AG04450 (cell line): ENCODE measurements at regions not wholly inside any gene's neighbourhood (a gene's known extent, or its start where the extent isn't known, plus 50 kb on each side); places are given as distances from the start of the nearest gene placed in this dataset.

Experiments
- CTCF ChIA-PET: fragments of 300-600, 350-600 bp; formaldehyde crosslinking; extraction: SDS; loops from one replicate; lab custom pipeline; 2022; ENCODE audit warnings: antibody characterized with exemption, inconsistent platforms; lab: Charles Lee
- POLR2A ChIA-PET: fragments of 350-600 bp; formaldehyde crosslinking; extraction: SDS; loops from one replicate; lab custom pipeline; 2021; ENCODE audit warnings: antibody characterized with exemption, inconsistent platforms; lab: Yijun Ruan, JAX
- DNase-seq: peaks from one replicate; pipeline ENCODE4 v3.0.0-alpha.2; 2011; ENCODE audit warnings: low read depth, low spot score
- H3K27ac ChIP-seq: one replicate; pipeline ENCODE4 v1.5.1; 2012; ENCODE audit warnings: low read depth, low read length, control low read depth
- H3K27me3 ChIP-seq: one replicate; pipeline ENCODE4 v1.6.0; 2012; ENCODE audit warnings: low read length; ENCODE audit not compliant: control insufficient read depth, insufficient read depth
- H3K4me3 ChIP-seq: 2 replicates; pipeline ENCODE4 v1.5.1; 2011; ENCODE audit warnings: mild to moderate bottlenecking, low read depth, low read length, control low read depth
- H3K9me3 ChIP-seq: 2 replicates; pipeline ENCODE4 v1.5.1; 2012; ENCODE audit warnings: low read length; ENCODE audit not compliant: control insufficient read depth, insufficient read depth
- TF ChIP-seq, protein P1 (sequence below): IDR thresholded peaks from 2 replicates; pipeline ENCODE4 v1.5.1; 2011; ENCODE audit warnings: low read depth, low read length, control low read depth, inconsistent platforms

DNA sequence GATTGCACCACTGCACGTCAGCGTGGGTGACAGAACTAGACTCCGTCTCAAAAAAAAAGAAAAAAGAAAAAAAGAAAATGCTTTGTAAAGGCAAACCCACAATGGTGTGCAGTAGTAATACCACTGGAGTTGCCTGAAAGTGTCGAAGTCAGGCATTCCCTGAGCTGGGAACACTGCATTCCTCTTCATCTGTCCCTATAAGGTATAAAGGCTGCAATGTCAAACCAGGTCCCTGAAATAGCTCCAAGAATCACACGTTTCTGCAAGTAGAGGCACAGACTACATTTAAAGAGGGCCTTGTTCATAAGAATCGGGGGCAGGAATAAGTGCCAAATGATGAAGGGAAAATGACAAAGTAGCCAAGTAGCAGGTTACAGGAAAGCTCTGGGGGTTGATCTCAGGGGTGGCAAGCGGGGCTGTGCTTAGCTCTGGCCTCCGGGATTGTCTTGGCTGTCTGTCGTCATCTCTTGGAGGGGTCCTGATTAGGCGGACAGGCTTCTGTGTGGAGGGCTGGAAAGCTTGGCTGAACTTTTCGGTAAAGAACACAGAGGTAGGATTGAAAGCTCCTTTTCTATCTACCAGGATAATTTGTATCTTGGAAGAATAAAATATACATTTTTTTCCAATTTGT lies 109.1 kb downstream of the PFKFB3 start:
- DNase-seq: no peak
- ChIA-PET CTCF (interaction anchor here (1.4 kb wide), 1 partner anchor 90 kb away, joined by 6 read pairs; no protein-coding TSS in a partner anchor), POLR2A (no interaction called here)
- H3K27me3 ChIP-seq: peaks cover 13% of the 10 kb centered on the region
- H3K9me3 ChIP-seq: peaks cover 7% of the 10 kb centered on the region; the same call in 1 of the 2 replicates
- TF ChIP-seq, protein P1, sequence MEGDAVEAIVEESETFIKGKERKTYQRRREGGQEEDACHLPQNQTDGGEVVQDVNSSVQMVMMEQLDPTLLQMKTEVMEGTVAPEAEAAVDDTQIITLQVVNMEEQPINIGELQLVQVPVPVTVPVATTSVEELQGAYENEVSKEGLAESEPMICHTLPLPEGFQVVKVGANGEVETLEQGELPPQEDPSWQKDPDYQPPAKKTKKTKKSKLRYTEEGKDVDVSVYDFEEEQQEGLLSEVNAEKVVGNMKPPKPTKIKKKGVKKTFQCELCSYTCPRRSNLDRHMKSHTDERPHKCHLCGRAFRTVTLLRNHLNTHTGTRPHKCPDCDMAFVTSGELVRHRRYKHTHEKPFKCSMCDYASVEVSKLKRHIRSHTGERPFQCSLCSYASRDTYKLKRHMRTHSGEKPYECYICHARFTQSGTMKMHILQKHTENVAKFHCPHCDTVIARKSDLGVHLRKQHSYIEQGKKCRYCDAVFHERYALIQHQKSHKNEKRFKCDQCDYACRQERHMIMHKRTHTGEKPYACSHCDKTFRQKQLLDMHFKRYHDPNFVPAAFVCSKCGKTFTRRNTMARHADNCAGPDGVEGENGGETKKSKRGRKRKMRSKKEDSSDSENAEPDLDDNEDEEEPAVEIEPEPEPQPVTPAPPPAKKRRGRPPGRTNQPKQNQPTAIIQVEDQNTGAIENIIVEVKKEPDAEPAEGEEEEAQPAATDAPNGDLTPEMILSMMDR: no peak
- H3K27ac ChIP-seq: no peak overlapping the region
- no peak overlapping the region for H3K4me3 ChIP-seq

DNA sequence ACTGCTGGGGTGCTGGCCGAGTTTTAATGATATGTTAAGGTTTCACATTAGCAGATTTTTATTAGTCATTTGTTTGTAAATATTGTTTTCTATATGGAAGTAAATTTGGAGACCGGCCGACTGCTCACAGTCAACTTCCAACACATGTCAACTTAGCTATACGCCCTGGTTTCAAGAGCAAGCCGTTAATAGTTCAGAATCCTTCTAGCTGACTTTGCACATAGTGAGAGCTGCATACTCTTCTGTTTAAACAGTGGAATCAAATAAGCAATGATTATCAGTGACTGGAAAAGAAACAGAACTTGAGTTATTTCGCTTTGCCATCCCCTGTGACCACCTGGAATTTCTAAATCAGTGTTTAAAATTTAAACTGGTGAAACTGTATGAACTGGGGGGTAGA lies 109.9 kb downstream of the PFKFB3 start:
- Histone ChIP-seq H3K4me3 (no peak overlapping the region), H3K27ac (no peak overlapping the region), H3K27me3 (peaks cover 13% of the 10 kb centered on the region), H3K9me3 (no peaks in the 10 kb centered on the region)
- DNase-seq: no peak
- POLR2A ChIA-PET: no interaction called here
- CTCF ChIA-PET: interaction anchor here (1.2 to 1.4 kb wide), 2 partner anchors 89 to 94 kb away, joined by 3 to 6 read pairs; no protein-coding TSS in a partner anchor
- TF ChIP-seq, protein P1: no peak

GRCh38 chr10:6313111-6313895 lies 110.6 kb downstream of the PFKFB3 start:
- Histone ChIP-seq H3K4me3 (no peak overlapping the region), H3K9me3 (no peaks in the 10 kb centered on the region), H3K27ac (no peak overlapping the region), H3K27me3 (peaks cover 13% of the 10 kb centered on the region)
- ChIA-PET CTCF (interaction anchor here (1.2 to 1.4 kb wide), 2 partner anchors 88 to 93 kb away, joined by 3 to 6 read pairs; no protein-coding TSS in a partner anchor), POLR2A (no interaction called here)
- TF ChIP-seq, protein P1: no peak
- no peak for DNase-seq

- H3K27ac ChIP-seq: no peak overlapping the region
- TF ChIP-seq, protein P1: no peak
- H3K9me3 ChIP-seq: no peaks in the 10 kb centered on the region
- no peak for DNase-seq
- H3K4me3 ChIP-seq: no peak overlapping the region
- ChIA-PET CTCF (no interaction called here), POLR2A (no interaction called here)
- H3K27me3 ChIP-seq: peaks cover 13% of the 10 kb centered on the region
Observed at GRCh38 chr10:6314620-6315205, 112.0 kb downstream of the PFKFB3 start.
